GM12878 (cell line): ENCODE measurements at regions not wholly inside any gene's neighbourhood (a gene's known extent, or its start where the extent isn't known, plus 50 kb on each side); places are given as distances from the start of the nearest gene placed in this dataset.

Experiments used
- ATAC-seq: fragments of 200-7000 bp; cut with Tn5 transposase; 3 replicates; pipeline ENCODE4 v1.9.1; 2020; ENCODE audit warnings: mild to moderate bottlenecking, moderate library complexity
- BruUV-seq: library from RNA; stranded (reverse); fragments of 400-500 nt; replicated peaks from 2 replicates; lab custom pipeline; 2021; lab: Mats Ljungman, UMichigan
- CTCF ChIA-PET: fragments of 300-600 bp; sonication (Branson Sonifier 250); formaldehyde crosslinking; extraction: SDS; loops from one replicate; lab custom pipeline; 2021; ENCODE audit warnings: inconsistent platforms; lab: Yijun Ruan, JAX
- POLR2A ChIA-PET: fragments of 350-600 bp; formaldehyde crosslinking; extraction: SDS; loops from one replicate; lab custom pipeline; 2021; ENCODE audit warnings: inconsistent platforms; lab: Charles Lee
- RAD21 ChIA-PET: fragments of 300-600 bp; sonication (Branson Sonifier 250); formaldehyde crosslinking; loops from one replicate; lab custom pipeline; 2023; ENCODE audit warnings: antibody characterized with exemption; ENCODE audit not compliant: unreplicated experiment; lab: Charles Lee
- SMC1A ChIA-PET: fragments of 300-600 bp; sonication (Branson Sonifier 250); formaldehyde crosslinking; loops from one replicate; lab custom pipeline; 2023; ENCODE audit not compliant: unreplicated experiment, uncharacterized antibody; lab: Charles Lee
- DNase-seq: peaks from one replicate; pipeline ENCODE4 v3.0.0-alpha.2; 2011; ENCODE audit warnings: low read depth, low spot score
- FAIRE-seq: peaks from 3 replicates; lab custom pipeline; 2011; peaks lifted over from hg19 to GRCh38; lab: Jason Lieb, UNC
- H2AFZ ChIP-seq: 2 replicates; pipeline ENCODE4 v1.6.0; 2011; ENCODE audit warnings: low read depth, low read length, control low read depth; ENCODE audit not compliant: control insufficient read depth
- H3K27ac ChIP-seq: 2 replicates; pipeline ENCODE4 v1.5.1; 2011; ENCODE audit warnings: control low read depth; ENCODE audit not compliant: control insufficient read depth, insufficient read depth
- H3K27me3 ChIP-seq, 2 experiments: replicated peaks in 1 of 2; 2 replicates each; pipeline versions ENCODE4 v1.6.0 to v1.6.1; 2011; ENCODE audit warnings: low read length in 1 of 2; ENCODE audit not compliant: control insufficient read depth in 2 of 2, insufficient read depth in 2 of 2
- H3K36me3 ChIP-seq, 2 experiments: 2 replicates each; pipeline ENCODE4 v1.5.1; 2011; ENCODE audit warnings: low read length in 1 of 2; ENCODE audit not compliant: control insufficient read depth in 2 of 2, insufficient read depth in 2 of 2
- H3K4me1 ChIP-seq: 2 replicates; pipeline ENCODE4 v1.6.1; 2011; ENCODE audit warnings: mild to moderate bottlenecking, low read length, moderate library complexity, mixed read lengths; ENCODE audit not compliant: control insufficient read depth, insufficient read depth
- H3K4me2 ChIP-seq: 2 replicates; pipeline ENCODE4 v1.6.0; 2011; ENCODE audit warnings: control low read depth; ENCODE audit not compliant: control insufficient read depth, insufficient read depth
- H3K4me3 ChIP-seq: fragments of 200-600 bp; sonication (generic); 2 replicates; pipeline ENCODE4 v1.5.1; 2016
- H3K79me2 ChIP-seq: 2 replicates; pipeline ENCODE4 v1.6.0; 2011; ENCODE audit warnings: low read length; ENCODE audit not compliant: control insufficient read depth, insufficient read depth
- H3K9ac ChIP-seq: 2 replicates; pipeline ENCODE4 v1.8.0; 2011; ENCODE audit warnings: low read length, control low read depth, mixed read lengths; ENCODE audit not compliant: control insufficient read depth, insufficient read depth
- H3K9me3 ChIP-seq: replicated peaks from 3 replicates; pipeline ENCODE4 v1.5.1; 2011; ENCODE audit warnings: mild to moderate bottlenecking, low read length; ENCODE audit not compliant: control insufficient read depth, insufficient read depth
- H4K20me1 ChIP-seq: 2 replicates; pipeline ENCODE4 v1.6.0; 2011; ENCODE audit not compliant: control insufficient read depth, insufficient read depth
- ASH2L ChIP-seq: fragments of 300-600, 200-600 bp; sonication (generic); IDR thresholded peaks from 2 replicates; pipeline ENCODE4 v1.6.1; 2017; ENCODE audit warnings: low read depth, mild to moderate bottlenecking, borderline replicate concordance
- CBFB ChIP-seq: IDR thresholded peaks from 2 replicates; pipeline ENCODE4 v1.6.1; 2016; ENCODE audit warnings: antibody characterized with exemption, low read depth
- EGR1 ChIP-seq, 2 experiments: IDR thresholded peaks; 1 replicate in 1 of 2; 2 replicates in 1 of 2; pipeline ENCODE4 v1.6.1; 2011 to 2012; ENCODE audit warnings: low read depth in 2 of 2, low read length in 2 of 2, borderline replicate concordance in 1 of 2, mild to moderate bottlenecking in 1 of 2, moderate library complexity in 1 of 2
- FOXM1 ChIP-seq: IDR thresholded peaks from 2 replicates; pipeline ENCODE4 v1.6.1; 2012; ENCODE audit warnings: low read depth, mild to moderate bottlenecking, inconsistent platforms, low read length, moderate library complexity
- HCFC1 ChIP-seq: fragments of 150-350 bp; IDR thresholded peaks from 2 replicates; pipeline ENCODE4 v1.6.1; 2014; ENCODE audit warnings: low read length
- MEF2B ChIP-seq: fragments of 450-650 bp; IDR thresholded peaks from 2 replicates; pipeline ENCODE4 v1.6.1; 2018; ENCODE audit warnings: mild to moderate bottlenecking, moderate library complexity; ENCODE audit not compliant: partially characterized antibody, poor library complexity, severe bottlenecking
- SMAD1 ChIP-seq: fragments of 450-650 bp; IDR thresholded peaks from 2 replicates; pipeline ENCODE4 v1.6.1; 2018; ENCODE audit warnings: mild to moderate bottlenecking, low read depth; ENCODE audit not compliant: partially characterized antibody
- SREBF2 ChIP-seq: IDR thresholded peaks from 2 replicates; pipeline ENCODE4 v1.6.1; 2012; ENCODE audit warnings: mild to moderate bottlenecking, low read length
- SRF ChIP-seq, 2 experiments: IDR thresholded peaks; 2 replicates each; pipeline ENCODE4 v1.6.1; 2011; ENCODE audit warnings: low read depth in 2 of 2, low read length in 2 of 2, mild to moderate bottlenecking in 1 of 2, moderate library complexity in 1 of 2
- WGBS: methylation state at CpG from one replicate; pipeline ENCODE4 v1.1.6; 2016; ENCODE audit warnings: low lambda C conversion rate; ENCODE audit not compliant: insufficient replicate concordance, insufficient coverage; ENCODE audit errors: missing lambda C conversion rate; 5-methylcytosine and 5-hydroxymethylcytosine counted together
- in situ Hi-C: fragments of 300-500 bp; cut with MboI; formaldehyde crosslinking; loops from 9 replicates; pipeline ENCODE4 v1.14.3; 2018; ENCODE audit warnings: mixed read lengths
- intact Hi-C: fragments of 100-400 bp; cut with micrococcal nuclease; formaldehyde crosslinking; loops from one replicate; pipeline ENCODE4 v1.14.2; 2022; ENCODE audit not compliant: unreplicated experiment
- TF ChIP-seq, protein P1 (sequence below): IDR thresholded peaks from 2 replicates; pipeline ENCODE4 v1.6.1; 2012; ENCODE audit warnings: low read depth, low read length, improper control_type of control experiment
- TF ChIP-seq, protein P2 (sequence below): fragments of 450-650 bp; IDR thresholded peaks from 2 replicates; pipeline ENCODE4 v1.6.1; 2014; ENCODE audit warnings: mild to moderate bottlenecking
- TF ChIP-seq, protein P3 (sequence below): IDR thresholded peaks from 2 replicates; pipeline ENCODE4 v1.6.1; 2012; ENCODE audit warnings: low read length, inconsistent platforms

DNA sequence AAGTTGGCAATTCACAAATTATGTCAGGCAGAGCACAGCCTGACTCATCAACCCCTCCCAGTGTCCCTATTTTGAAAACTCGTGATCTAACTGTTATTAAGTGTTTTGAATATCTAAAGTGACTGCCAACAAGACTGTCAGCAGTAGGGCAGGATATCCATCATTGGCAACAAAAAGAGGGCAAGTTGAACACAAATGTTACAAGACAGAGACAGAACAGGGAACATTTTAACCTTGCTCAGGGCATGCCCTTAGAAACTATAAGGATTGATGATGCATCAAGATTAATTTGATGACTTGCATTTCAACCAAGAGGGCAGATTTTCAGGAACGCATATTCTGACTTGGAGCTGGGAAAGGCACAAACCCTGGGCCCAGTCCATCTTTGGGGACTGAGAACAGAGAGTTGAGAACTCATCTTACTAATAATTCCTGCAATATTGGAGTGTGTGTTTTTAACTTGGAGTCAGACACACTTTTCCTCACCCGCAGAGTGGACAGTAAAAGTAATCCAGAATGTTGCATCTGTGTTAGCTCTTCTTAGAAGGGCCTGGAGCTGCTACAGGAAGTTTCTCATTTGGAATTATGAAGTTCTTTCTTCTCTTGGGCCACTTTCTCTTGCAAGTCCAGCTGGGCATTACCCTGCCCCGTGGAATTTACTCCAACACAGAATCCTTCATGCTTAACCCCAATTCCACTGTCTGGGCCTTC, 317.2 kb downstream of the LTN1 start:
- intact Hi-C loops, result no loop called here
- CTCF ChIA-PET, result no interaction called here
- no peak for ATAC-seq
- Histone ChIP-seq H3K9me3 (no peaks in the 10 kb centered on the region), H3K79me2 (no peaks in the 10 kb centered on the region), H3K36me3 (no peaks in the 10 kb centered on the region), H3K27ac (no peak overlapping the region), H4K20me1 (no peaks in the 10 kb centered on the region), H3K4me1 (no peaks in the 10 kb centered on the region), H3K9ac (no peak overlapping the region), H3K27me3 (no peaks in the 10 kb centered on the region), H3K4me3 (no peak overlapping the region; the same call in 1 of the 2 replicates), H2AFZ (no peak overlapping the region), H3K4me2 (no peak overlapping the region)
- in situ Hi-C loops, result no loop called here
- no TSS peak for BruUV-seq
- no peak for FAIRE-seq
- RAD21 ChIA-PET, result no interaction called here
- SMC1A ChIA-PET, result no interaction called here
- POLR2A ChIA-PET, result no interaction called here
- TF ChIP-seq CBFB (no peak), MEF2B (no peak), ASH2L (no peak), SREBF2 (no peak), FOXM1 (no peak), HCFC1 (no peak), SMAD1 (no peak), SRF (IDR thresholded peaks at IDR 0.05; ENCODE audit: low read depth in 2 of 2, low read length in 2 of 2) (no peak), EGR1 (IDR thresholded peaks at IDR 0.05; ENCODE audit: borderline replicate concordance in 1 of 2, low read depth in 2 of 2, low read length in 2 of 2) (no peak)
- TF ChIP-seq, protein P1, sequence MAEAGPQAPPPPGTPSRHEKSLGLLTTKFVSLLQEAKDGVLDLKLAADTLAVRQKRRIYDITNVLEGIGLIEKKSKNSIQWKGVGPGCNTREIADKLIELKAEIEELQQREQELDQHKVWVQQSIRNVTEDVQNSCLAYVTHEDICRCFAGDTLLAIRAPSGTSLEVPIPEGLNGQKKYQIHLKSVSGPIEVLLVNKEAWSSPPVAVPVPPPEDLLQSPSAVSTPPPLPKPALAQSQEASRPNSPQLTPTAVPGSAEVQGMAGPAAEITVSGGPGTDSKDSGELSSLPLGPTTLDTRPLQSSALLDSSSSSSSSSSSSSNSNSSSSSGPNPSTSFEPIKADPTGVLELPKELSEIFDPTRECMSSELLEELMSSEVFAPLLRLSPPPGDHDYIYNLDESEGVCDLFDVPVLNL, result no peak
- TF ChIP-seq, protein P2, sequence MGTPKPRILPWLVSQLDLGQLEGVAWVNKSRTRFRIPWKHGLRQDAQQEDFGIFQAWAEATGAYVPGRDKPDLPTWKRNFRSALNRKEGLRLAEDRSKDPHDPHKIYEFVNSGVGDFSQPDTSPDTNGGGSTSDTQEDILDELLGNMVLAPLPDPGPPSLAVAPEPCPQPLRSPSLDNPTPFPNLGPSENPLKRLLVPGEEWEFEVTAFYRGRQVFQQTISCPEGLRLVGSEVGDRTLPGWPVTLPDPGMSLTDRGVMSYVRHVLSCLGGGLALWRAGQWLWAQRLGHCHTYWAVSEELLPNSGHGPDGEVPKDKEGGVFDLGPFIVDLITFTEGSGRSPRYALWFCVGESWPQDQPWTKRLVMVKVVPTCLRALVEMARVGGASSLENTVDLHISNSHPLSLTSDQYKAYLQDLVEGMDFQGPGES, result no peak
- TF ChIP-seq, protein P3, sequence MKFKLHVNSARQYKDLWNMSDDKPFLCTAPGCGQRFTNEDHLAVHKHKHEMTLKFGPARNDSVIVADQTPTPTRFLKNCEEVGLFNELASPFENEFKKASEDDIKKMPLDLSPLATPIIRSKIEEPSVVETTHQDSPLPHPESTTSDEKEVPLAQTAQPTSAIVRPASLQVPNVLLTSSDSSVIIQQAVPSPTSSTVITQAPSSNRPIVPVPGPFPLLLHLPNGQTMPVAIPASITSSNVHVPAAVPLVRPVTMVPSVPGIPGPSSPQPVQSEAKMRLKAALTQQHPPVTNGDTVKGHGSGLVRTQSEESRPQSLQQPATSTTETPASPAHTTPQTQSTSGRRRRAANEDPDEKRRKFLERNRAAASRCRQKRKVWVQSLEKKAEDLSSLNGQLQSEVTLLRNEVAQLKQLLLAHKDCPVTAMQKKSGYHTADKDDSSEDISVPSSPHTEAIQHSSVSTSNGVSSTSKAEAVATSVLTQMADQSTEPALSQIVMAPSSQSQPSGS, result no peak
- 20% methylated on average over 4 of the region's 4 CpGs for WGBS
- no peak for DNase-seq
